GM15510 (cell line): ENCODE measurements at regions not wholly inside any gene's neighbourhood (a gene's known extent, or its start where the extent isn't known, plus 50 kb on each side); places are given as distances from the start of the nearest gene placed in this dataset.

Source experiments
- POLR2A ChIP-seq: IDR thresholded peaks from 3 replicates; pipeline ENCODE4 v1.6.1; 2011; ENCODE audit warnings: borderline replicate concordance; ENCODE audit not compliant: insufficient read length; ENCODE audit errors: extremely low read depth

GRCh38 chr7:68888971-68889385 is 709.3 kb upstream of the AUTS2 start:
- TF ChIP-seq POLR2A, result no peak

GRCh38 chr7:68892236-68892635 is 706.0 kb upstream of the AUTS2 start:
- no peak for TF ChIP-seq POLR2A

GRCh38 chr7:68893411-68893810 is 704.9 kb upstream of the AUTS2 start:
- TF ChIP-seq POLR2A, result no peak

GRCh38 chr7:68900096-68900495 is 698.2 kb upstream of the AUTS2 start:
- TF ChIP-seq POLR2A, result no peak

- no peak for TF ChIP-seq POLR2A
These were observed 693.6 kb upstream of the AUTS2 start for GRCh38 chr7:68904630-68905029.

GRCh38 chr7:68911754-68912153 is 686.5 kb upstream of the AUTS2 start:
- TF ChIP-seq POLR2A, result no peak

- no peak for TF ChIP-seq POLR2A
These were observed 684.3 kb upstream of the AUTS2 start for GRCh38 chr7:68914006-68914405.

- no peak for TF ChIP-seq POLR2A
These were observed 681.1 kb upstream of the AUTS2 start for GRCh38 chr7:68917041-68917651.

GRCh38 chr7:68918621-68919020 is 679.7 kb upstream of the AUTS2 start:
- TF ChIP-seq POLR2A, result no peak

- no peak for TF ChIP-seq POLR2A
These were observed 675.4 kb upstream of the AUTS2 start for GRCh38 chr7:68922850-68923249.

- TF ChIP-seq POLR2A, result no peak
These were observed 673.0 kb upstream of the AUTS2 start for GRCh38 chr7:68925241-68925640.

- no peak for TF ChIP-seq POLR2A
These were observed 668.5 kb upstream of the AUTS2 start for GRCh38 chr7:68929781-68930261.

- no peak for TF ChIP-seq POLR2A
These were observed 661.7 kb upstream of the AUTS2 start for GRCh38 chr7:68936471-68937035.

- no peak for TF ChIP-seq POLR2A
These were observed 660.1 kb upstream of the AUTS2 start for GRCh38 chr7:68938151-68938550.

- no peak for TF ChIP-seq POLR2A
These were observed 654.5 kb upstream of the AUTS2 start for GRCh38 chr7:68943786-68944185.

- no peak for TF ChIP-seq POLR2A
These were observed 642.6 kb upstream of the AUTS2 start for GRCh38 chr7:68955656-68956055.
